ENCODE measurements at regions not wholly inside any gene's neighbourhood (a gene's known extent, or its start where the extent isn't known, plus 50 kb on each side); places are given as distances from the start of the nearest gene placed in this dataset.
A peak's percentile ranks its signal among the peaks of the same experiment; 100 is the strongest.

DNA sequence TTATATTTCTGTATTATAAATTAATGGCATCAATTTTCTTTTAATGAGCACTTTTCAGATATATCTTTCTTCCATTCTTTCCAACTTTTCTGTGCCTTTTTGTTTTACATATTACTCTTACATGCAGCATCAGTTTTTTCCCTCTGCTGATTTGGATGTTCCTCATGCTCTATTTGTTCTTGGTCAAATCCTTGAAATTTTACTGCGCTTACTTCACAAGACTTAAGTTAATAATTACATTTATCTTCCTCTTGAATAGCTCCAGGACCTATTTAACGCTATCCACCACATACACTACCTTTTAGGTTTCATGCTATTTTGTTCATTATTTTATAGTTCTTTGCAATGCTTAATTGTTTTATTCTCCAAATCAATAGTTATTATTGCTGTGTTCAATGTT, 97.6 kb upstream of the CTTNBP2 start:
- in situ Hi-C loops (cut with MboI; ENCODE audit: low sequenced_read_pairs in 4 of 4) = no loop called here
- Histone ChIP-seq H3K9me3 (no peaks in the 10 kb centered on the region), H3K4me3 (no peak overlapping the region), H3K4me1 (no peaks in the 10 kb centered on the region), H3K27me3 (no peaks in the 10 kb centered on the region), H3K36me3 (no peaks in the 10 kb centered on the region), H3K27ac (no peak overlapping the region)
- no peak for ATAC-seq
- TF ChIP-seq, protein P1, sequence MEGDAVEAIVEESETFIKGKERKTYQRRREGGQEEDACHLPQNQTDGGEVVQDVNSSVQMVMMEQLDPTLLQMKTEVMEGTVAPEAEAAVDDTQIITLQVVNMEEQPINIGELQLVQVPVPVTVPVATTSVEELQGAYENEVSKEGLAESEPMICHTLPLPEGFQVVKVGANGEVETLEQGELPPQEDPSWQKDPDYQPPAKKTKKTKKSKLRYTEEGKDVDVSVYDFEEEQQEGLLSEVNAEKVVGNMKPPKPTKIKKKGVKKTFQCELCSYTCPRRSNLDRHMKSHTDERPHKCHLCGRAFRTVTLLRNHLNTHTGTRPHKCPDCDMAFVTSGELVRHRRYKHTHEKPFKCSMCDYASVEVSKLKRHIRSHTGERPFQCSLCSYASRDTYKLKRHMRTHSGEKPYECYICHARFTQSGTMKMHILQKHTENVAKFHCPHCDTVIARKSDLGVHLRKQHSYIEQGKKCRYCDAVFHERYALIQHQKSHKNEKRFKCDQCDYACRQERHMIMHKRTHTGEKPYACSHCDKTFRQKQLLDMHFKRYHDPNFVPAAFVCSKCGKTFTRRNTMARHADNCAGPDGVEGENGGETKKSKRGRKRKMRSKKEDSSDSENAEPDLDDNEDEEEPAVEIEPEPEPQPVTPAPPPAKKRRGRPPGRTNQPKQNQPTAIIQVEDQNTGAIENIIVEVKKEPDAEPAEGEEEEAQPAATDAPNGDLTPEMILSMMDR (IDR thresholded peaks at IDR 0.05 in 4 of 5, conservative IDR thresholded peaks at IDR 0.05 in 1 of 5) = no peak
- TF ChIP-seq POLR2A (IDR thresholded peaks at IDR 0.05) = no peak
- intact Hi-C loops (cut with DNase I; ENCODE audit: low total_unique reads) = no loop called here
- DNase-seq = no peak

DNA sequence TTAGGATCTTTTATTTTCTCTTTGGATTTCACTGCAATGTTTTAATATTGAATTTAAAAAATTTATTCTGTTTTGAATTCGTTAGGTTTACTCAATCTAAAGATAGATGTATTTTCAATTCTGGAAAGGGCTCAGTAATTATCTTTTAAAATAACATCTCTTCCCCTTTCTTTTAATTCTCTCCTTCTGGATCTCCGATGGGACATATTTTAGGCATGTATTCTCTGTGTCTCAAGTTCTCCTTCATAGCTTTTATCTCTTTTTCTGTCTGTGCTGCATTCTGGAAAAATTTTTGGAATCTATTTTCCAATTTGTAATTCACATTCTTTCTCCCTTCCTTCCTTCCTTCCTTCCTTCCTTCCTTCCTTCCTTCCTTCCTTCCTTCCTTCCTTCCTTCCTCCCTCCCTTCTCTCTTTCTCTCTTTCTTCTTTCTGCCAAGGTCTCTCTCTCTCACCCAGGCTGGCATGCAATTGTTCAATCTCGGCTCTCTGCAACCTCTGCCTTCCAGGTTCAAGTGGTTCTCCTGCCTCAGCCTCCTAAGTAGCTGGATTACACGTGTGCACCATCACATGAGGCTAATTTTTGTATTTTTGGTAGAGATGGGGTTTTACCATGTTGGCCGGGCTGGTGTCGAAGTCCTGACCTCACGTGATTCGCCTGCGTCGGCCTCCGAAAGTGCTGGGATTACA, 98.5 kb upstream of the CTTNBP2 start:
- Histone ChIP-seq H3K4me1 (no peaks in the 10 kb centered on the region), H3K9me3 (no peaks in the 10 kb centered on the region), H3K27me3 (no peaks in the 10 kb centered on the region), H3K4me3 (no peak overlapping the region), H3K36me3 (no peaks in the 10 kb centered on the region), H3K27ac (no peak overlapping the region)
- no peak for DNase-seq
- in situ Hi-C loops (cut with MboI; ENCODE audit: low sequenced_read_pairs in 4 of 4) (no loop called here), intact Hi-C loops (cut with DNase I; ENCODE audit: low total_unique reads) (no loop called here)
- TF ChIP-seq POLR2A (IDR thresholded peaks at IDR 0.05) = no peak
- TF ChIP-seq, protein P1 (IDR thresholded peaks at IDR 0.05 in 4 of 5, conservative IDR thresholded peaks at IDR 0.05 in 1 of 5) = no peak
- ATAC-seq = no peak

DNA sequence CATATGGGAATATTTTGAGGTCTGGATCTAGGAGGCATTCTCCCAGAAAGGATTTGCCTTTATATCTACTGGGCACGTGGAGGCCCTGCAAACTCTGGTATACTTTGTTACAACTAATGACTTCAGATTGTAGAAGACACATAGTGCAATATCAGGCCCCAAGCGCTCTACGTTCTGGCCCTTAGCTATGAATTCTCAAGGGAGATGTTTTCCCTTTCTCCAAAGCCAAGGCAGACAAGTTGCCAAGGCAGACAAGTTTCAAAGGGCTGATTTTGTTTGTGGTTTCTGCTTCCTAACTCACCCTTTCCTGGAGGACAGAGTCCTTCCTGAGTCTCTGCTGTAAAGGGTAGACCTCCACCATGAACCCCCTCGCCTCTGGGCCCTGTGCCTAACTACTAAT, 99.4 kb upstream of the CTTNBP2 start:
- Histone ChIP-seq H3K4me1 (no peaks in the 10 kb centered on the region), H3K27ac (no peak overlapping the region), H3K9me3 (no peaks in the 10 kb centered on the region), H3K4me3 (no peak overlapping the region), H3K36me3 (no peaks in the 10 kb centered on the region), H3K27me3 (no peaks in the 10 kb centered on the region)
- peak; percentile 7 to 31 for DNase-seq
- in situ Hi-C loops (cut with MboI; ENCODE audit: low sequenced_read_pairs in 4 of 4) = no loop called here
- ATAC-seq = peak; percentile 53 to 75
- no peak for TF ChIP-seq POLR2A (IDR thresholded peaks at IDR 0.05)
- TF ChIP-seq, protein P1 (IDR thresholded peaks at IDR 0.05 in 4 of 5, conservative IDR thresholded peaks at IDR 0.05 in 1 of 5) = no peak
- intact Hi-C loops (cut with DNase I; ENCODE audit: low total_unique reads) = no loop called here

DNA sequence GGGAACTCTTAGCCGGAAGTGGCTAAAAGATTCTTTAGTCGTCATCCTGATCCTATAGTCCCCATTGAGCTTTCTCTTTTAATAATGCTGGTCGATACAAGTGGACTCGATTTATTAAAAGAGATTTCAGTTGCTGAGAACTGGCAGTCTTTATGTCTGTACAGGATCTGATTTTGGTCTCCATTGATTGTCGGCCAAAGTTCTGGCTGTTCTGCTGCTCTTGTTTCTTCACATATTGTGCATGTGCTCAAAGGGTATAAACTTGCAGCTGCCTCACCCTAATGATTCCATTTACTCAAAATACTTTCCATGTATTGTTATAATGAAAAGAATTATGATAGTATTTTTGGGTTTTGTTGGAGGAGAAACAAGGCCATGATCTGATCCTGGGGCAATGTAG, 100.7 kb upstream of the CTTNBP2 start:
- Histone ChIP-seq H3K36me3 (no peaks in the 10 kb centered on the region), H3K4me3 (no peak overlapping the region), H3K9me3 (no peaks in the 10 kb centered on the region), H3K27ac (peak overlapping the region in 1 of 4 donors; percentile 50), H3K27me3 (no peaks in the 10 kb centered on the region), H3K4me1 (no peaks in the 10 kb centered on the region)
- DNase-seq (peak in 1 of 2 donors; percentile 21), ATAC-seq (peak in 1 of 2 donors; percentile 45)
- in situ Hi-C loops (cut with MboI; ENCODE audit: low sequenced_read_pairs in 4 of 4) (no loop called here), intact Hi-C loops (cut with DNase I; ENCODE audit: low total_unique reads) (no loop called here)
- TF ChIP-seq, protein P1 (IDR thresholded peaks at IDR 0.05 in 4 of 5, conservative IDR thresholded peaks at IDR 0.05 in 1 of 5) = no peak
- TF ChIP-seq POLR2A (IDR thresholded peaks at IDR 0.05) = no peak

DNA sequence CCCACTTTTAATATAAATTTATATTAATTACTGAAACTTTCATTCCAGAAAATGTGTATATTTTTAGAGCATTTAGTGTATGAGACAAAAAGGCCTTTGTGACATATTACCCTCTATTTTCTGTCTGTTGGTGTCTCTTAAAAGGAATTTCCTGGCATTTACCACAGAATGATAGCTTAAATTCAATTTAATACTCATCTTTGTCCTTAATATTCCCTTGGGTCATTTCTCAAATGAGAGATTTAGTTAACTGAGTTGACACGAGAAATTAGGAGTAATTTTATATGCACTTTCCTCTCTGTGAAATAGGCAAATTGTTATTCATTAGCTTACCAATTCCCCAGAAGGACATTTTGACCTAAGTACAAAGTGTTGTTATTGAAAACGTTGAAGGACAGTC, 101.7 kb upstream of the CTTNBP2 start:
- Histone ChIP-seq H3K4me1 (no peaks in the 10 kb centered on the region), H3K9me3 (no peaks in the 10 kb centered on the region), H3K27ac (no peak overlapping the region), H3K36me3 (no peaks in the 10 kb centered on the region), H3K4me3 (no peak overlapping the region), H3K27me3 (no peaks in the 10 kb centered on the region)
- ATAC-seq (no peak), DNase-seq (no peak)
- intact Hi-C loops (cut with DNase I; ENCODE audit: low total_unique reads) = no loop called here
- in situ Hi-C loops (cut with MboI; ENCODE audit: low sequenced_read_pairs in 4 of 4) = no loop called here
- TF ChIP-seq POLR2A (IDR thresholded peaks at IDR 0.05) = no peak
- TF ChIP-seq, protein P1 (IDR thresholded peaks at IDR 0.05 in 4 of 5, conservative IDR thresholded peaks at IDR 0.05 in 1 of 5) = no peak
